ENCODE measurements at regions not wholly inside any gene's neighbourhood (a gene's known extent, or its start where the extent isn't known, plus 50 kb on each side); places are given as distances from the start of the nearest gene placed in this dataset.

DNA sequence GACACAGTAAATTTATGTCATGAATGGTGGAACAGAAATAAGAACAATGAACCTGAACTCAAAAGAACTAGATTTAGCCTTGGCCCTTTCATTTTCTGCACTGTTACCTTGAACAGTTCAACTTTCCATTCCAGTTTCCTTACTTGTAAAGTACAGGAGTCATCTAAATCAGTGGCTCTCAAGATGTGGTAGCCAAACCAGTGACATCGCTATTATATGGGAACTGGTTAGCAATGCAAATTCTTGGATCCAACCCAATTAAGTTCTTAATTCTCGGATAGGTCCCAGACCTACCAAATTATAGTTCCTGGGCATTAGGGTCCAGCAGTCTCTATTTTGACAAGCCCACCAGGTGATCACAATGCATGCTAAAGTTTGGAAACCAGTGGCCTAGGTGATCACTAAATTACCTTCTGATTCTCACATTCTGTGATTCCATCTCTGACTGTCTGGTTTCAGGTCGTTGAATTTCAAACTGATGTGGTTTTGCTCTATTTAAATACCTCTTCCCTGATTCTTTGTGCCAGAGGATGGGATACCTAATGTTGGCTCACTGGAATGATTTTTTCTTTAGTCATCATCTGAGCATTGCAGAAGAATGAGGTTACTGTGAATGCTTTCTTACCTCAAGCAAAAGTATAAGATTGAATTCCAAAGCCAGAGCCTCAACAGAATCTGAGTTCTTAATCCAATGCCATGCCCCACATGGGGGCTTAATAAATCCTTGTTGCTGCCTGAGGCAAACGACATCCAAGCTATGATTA lies 253.8 kb downstream of the ENC1 start:
- no peak overlapping the region for H3K4me3 ChIP-seq (ENCODE audit: insufficient read depth, low read depth, low read length)
- no peaks in the 10 kb centered on the region for H3K36me3 ChIP-seq (ENCODE audit: control insufficient read depth, insufficient read depth, low read length)
- no peaks in the 10 kb centered on the region for H3K27me3 ChIP-seq (ENCODE audit: control insufficient read depth, insufficient read depth, low read length, poor library complexity, severe bottlenecking)
- H3K27ac ChIP-seq (ENCODE audit: insufficient read depth, low read depth, low read length, poor library complexity, severe bottlenecking), result no peak overlapping the region
- H3K9me3 ChIP-seq (ENCODE audit: control insufficient read depth, low read length), result no peaks in the 10 kb centered on the region
- H3K4me1 ChIP-seq (ENCODE audit: control insufficient read depth, insufficient read depth, low read length), result no peaks in the 10 kb centered on the region
- 87 to 92% methylated on average over 4 of the region's 4 CpGs for WGBS, 2 experiments

DNA sequence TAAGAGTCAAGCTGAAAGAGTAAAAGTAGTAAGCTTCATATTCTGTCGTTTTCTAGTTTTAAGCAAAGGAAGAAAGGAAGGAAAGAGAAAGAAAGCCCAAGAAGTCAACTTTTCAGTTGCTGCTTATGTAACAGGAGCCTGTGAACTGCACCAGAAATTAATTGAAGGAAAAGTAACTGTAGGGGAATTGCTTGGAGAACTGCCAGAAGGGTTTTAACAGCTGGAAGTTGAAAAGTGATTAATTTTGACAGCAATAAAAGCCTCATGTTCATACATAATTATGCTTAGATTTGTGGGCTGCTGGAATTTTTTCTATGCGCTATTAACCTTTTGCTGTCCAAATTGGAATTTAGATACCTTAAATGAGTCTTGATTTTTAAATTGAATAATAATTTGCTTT lies 255.7 kb downstream of the ENC1 start:
- WGBS, 2 experiments, result 90 to 94% methylated on average over 2 of the region's 2 CpGs
- no peaks in the 10 kb centered on the region for H3K4me1 ChIP-seq (ENCODE audit: control insufficient read depth, insufficient read depth, low read length)
- no peak overlapping the region for H3K4me3 ChIP-seq (ENCODE audit: insufficient read depth, low read depth, low read length)
- H3K27me3 ChIP-seq (ENCODE audit: control insufficient read depth, insufficient read depth, low read length, poor library complexity, severe bottlenecking), result no peaks in the 10 kb centered on the region
- no peaks in the 10 kb centered on the region for H3K36me3 ChIP-seq (ENCODE audit: control insufficient read depth, insufficient read depth, low read length)
- H3K27ac ChIP-seq (ENCODE audit: insufficient read depth, low read depth, low read length, poor library complexity, severe bottlenecking), result no peak overlapping the region
- H3K9me3 ChIP-seq (ENCODE audit: control insufficient read depth, low read length), result no peaks in the 10 kb centered on the region

DNA sequence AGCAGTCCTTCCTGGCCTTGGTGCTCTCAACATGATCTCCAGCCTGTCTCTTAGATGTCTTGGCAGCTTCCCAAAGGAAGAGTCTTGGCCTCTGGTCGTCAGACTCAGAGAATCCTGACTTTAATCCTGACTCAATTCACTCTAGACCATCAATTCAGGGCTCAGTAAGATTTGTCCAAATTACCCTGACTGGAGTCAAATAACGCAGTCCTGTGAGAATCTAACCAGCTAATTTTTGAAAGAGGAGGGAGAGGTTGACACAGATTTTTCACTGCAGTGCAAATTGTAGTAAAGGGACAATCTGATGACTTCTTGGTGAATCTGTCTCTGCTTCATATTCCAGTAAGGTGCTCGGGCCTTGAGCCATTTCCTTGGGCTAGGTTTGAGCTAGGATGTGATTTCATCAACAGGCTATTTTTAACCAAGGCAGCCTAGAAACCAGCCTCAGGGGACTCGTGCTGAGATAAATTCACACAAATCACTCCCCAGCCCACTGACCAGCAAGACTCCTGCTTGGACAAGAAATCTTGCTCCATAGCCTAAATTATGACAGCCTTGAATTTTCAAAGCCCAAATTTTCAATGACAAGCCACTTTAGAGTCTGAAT lies 257.4 kb downstream of the ENC1 start:
- no peaks in the 10 kb centered on the region for H3K36me3 ChIP-seq (ENCODE audit: control insufficient read depth, insufficient read depth, low read length)
- no peaks in the 10 kb centered on the region for H3K4me1 ChIP-seq (ENCODE audit: control insufficient read depth, insufficient read depth, low read length)

DNA sequence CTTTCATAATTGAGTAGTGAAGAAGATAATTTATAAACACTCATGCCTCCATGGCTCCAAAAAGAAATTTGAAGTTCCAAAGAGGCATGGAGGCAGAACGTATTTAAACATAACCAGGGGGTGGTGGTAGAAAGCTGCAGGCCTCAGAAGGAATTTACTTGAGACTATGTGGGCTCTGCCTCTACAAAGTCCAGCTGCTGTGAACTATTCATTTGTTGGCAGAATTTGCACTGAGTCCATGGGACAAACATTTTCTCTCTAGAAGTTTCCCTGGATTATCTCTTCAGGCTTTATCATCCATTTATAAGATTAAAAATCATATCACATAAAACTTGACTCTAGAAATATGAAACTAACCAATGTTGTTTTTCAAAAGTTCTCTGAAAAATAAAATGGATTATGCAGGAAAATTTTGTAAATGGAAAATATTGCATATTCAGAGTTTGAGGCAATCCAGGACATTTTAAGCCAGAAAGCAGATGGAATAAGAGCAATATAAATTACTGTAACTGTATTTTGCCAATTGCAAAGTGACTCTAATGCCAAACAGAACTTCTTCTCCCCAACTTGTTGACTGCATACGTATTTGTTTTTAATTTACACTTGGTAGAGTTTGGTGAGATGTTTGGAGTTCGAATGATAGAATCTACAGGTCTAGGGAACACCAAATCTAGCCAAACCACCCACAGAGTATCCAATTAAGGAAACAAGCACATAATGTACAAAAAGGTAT lies 258.2 kb downstream of the ENC1 start:
- 81 to 83% methylated on average over 2 of the region's 3 CpGs for WGBS, 2 experiments
- H3K4me3 ChIP-seq (ENCODE audit: insufficient read depth, low read depth, low read length), result no peak overlapping the region
- no peaks in the 10 kb centered on the region for H3K4me1 ChIP-seq (ENCODE audit: control insufficient read depth, insufficient read depth, low read length)
- H3K36me3 ChIP-seq (ENCODE audit: control insufficient read depth, insufficient read depth, low read length), result no peaks in the 10 kb centered on the region
- no peaks in the 10 kb centered on the region for H3K27me3 ChIP-seq (ENCODE audit: control insufficient read depth, insufficient read depth, low read length, poor library complexity, severe bottlenecking)
- H3K27ac ChIP-seq (ENCODE audit: insufficient read depth, low read depth, low read length, poor library complexity, severe bottlenecking), result no peak overlapping the region
- no peaks in the 10 kb centered on the region for H3K9me3 ChIP-seq (ENCODE audit: control insufficient read depth, low read length)

More for the DNA sequence above, 257.4 kb downstream of the ENC1 start:
- 83 to 84% methylated on average over 4 of the region's 4 CpGs for WGBS, 2 experiments
- Histone ChIP-seq H3K27me3 (ENCODE audit: control insufficient read depth, insufficient read depth, low read length, poor library complexity, severe bottlenecking) (no peaks in the 10 kb centered on the region), H3K9me3 (ENCODE audit: control insufficient read depth, low read length) (no peaks in the 10 kb centered on the region), H3K4me3 (ENCODE audit: insufficient read depth, low read depth, low read length) (no peak overlapping the region), H3K27ac (ENCODE audit: insufficient read depth, low read depth, low read length, poor library complexity, severe bottlenecking) (no peak overlapping the region)

DNA sequence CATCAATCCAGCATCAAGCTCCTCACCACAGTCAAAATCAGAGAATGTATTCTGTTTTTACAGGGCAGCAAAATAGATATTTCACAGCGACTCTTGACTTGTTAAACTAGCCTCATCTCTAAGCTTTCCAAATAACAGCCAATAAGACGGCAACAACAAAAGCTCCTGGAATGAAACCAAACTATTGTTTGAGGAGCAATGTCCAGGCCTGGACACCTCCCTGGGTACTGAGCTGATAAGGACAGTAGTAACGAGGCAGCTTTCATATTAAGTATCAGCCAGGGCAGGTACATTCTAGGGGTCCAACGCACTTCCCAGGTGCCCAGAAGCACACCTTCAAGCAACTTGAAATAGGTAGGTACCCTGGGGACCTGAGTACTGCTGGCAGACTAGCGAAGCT lies 260.3 kb downstream of the ENC1 start:
- Histone ChIP-seq H3K4me1 (ENCODE audit: control insufficient read depth, insufficient read depth, low read length) (no peaks in the 10 kb centered on the region), H3K4me3 (ENCODE audit: insufficient read depth, low read depth, low read length) (no peak overlapping the region), H3K27ac (ENCODE audit: insufficient read depth, low read depth, low read length, poor library complexity, severe bottlenecking) (no peak overlapping the region), H3K27me3 (ENCODE audit: control insufficient read depth, insufficient read depth, low read length, poor library complexity, severe bottlenecking) (no peaks in the 10 kb centered on the region), H3K36me3 (ENCODE audit: control insufficient read depth, insufficient read depth, low read length) (no peaks in the 10 kb centered on the region), H3K9me3 (ENCODE audit: control insufficient read depth, low read length) (no peaks in the 10 kb centered on the region)
- 96% methylated on average over 5 of the region's 5 CpGs for WGBS, 2 experiments

DNA sequence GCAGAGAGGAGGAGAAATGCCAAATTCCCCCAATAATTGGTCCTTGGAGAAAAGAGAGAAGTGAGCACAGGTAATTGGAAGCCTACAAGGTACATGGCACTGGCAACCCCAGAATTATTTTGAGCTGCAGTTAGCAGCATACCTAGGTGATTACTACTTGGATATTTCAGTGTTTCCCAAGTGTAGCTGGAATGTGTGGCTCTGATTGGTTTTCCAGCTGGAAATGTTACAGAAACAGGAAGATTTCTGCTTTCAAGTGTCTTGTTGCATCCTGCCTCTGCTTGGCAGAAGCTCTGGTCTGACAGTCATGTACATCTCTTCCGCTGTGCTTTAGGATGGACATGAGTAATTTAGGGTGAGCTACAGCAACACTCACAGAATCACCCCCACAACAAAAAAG lies 262.1 kb downstream of the ENC1 start:
- WGBS, 2 experiments, result 100% methylated on average over 1 of the region's 1 CpG
- Histone ChIP-seq H3K36me3 (ENCODE audit: control insufficient read depth, insufficient read depth, low read length) (no peaks in the 10 kb centered on the region), H3K9me3 (ENCODE audit: control insufficient read depth, low read length) (no peaks in the 10 kb centered on the region), H3K4me3 (ENCODE audit: insufficient read depth, low read depth, low read length) (no peak overlapping the region), H3K27ac (ENCODE audit: insufficient read depth, low read depth, low read length, poor library complexity, severe bottlenecking) (no peak overlapping the region), H3K4me1 (ENCODE audit: control insufficient read depth, insufficient read depth, low read length) (no peaks in the 10 kb centered on the region), H3K27me3 (ENCODE audit: control insufficient read depth, insufficient read depth, low read length, poor library complexity, severe bottlenecking) (no peaks in the 10 kb centered on the region)

DNA sequence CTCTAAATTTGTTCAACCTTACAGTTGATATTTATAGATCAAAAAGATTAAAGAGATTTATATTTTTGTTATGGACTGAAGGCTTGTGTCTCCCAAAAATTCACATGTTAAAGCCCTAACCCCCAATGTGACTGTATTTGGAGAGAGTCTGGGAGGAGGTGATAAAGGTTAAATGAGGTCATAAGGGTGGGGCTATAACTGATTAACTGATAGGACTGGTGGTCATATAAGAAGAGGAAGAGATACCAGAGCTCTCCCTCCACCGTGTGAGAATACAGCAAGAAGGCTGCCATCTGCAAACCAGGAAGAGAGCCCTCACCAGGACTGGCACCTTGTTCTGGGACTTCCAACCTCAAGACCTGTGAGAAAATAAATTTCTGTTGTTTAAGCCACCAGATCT lies 264.3 kb downstream of the ENC1 start:
- Histone ChIP-seq H3K9me3 (ENCODE audit: control insufficient read depth, low read length) (no peaks in the 10 kb centered on the region), H3K4me3 (ENCODE audit: insufficient read depth, low read depth, low read length) (no peak overlapping the region), H3K27me3 (ENCODE audit: control insufficient read depth, insufficient read depth, low read length, poor library complexity, severe bottlenecking) (no peaks in the 10 kb centered on the region), H3K36me3 (ENCODE audit: control insufficient read depth, insufficient read depth, low read length) (no peaks in the 10 kb centered on the region), H3K27ac (ENCODE audit: insufficient read depth, low read depth, low read length, poor library complexity, severe bottlenecking) (no peak overlapping the region), H3K4me1 (ENCODE audit: control insufficient read depth, insufficient read depth, low read length) (no peaks in the 10 kb centered on the region)
- 88 to 92% methylated on average over 1 of the region's 1 CpG for WGBS, 2 experiments

DNA sequence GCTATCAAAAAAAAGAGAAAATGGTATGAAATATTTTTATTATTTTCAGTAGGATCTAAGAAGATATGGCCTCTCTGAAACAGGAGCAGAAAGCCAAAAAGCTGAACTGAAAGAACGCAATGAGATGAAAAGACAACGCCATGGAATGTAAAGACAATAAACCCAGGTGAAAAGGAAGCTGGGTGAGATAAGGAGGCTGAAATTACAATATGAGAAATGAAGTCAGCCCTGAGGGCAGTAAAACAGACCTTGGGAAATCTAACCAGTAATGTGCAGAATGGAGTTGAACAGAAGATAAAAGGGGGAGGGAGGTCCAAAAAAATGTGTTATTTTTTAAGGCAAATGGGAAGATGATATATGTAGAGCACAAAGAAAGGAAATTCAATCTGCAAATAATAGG lies 265.3 kb downstream of the ENC1 start:
- Histone ChIP-seq H3K9me3 (ENCODE audit: control insufficient read depth, low read length) (no peaks in the 10 kb centered on the region), H3K27ac (ENCODE audit: insufficient read depth, low read depth, low read length, poor library complexity, severe bottlenecking) (no peak overlapping the region), H3K27me3 (ENCODE audit: control insufficient read depth, insufficient read depth, low read length, poor library complexity, severe bottlenecking) (no peaks in the 10 kb centered on the region), H3K36me3 (ENCODE audit: control insufficient read depth, insufficient read depth, low read length) (no peaks in the 10 kb centered on the region), H3K4me1 (ENCODE audit: control insufficient read depth, insufficient read depth, low read length) (peaks cover 4% of the 10 kb centered on the region), H3K4me3 (ENCODE audit: insufficient read depth, low read depth, low read length) (no peak overlapping the region)
- WGBS, 2 experiments, result 97 to 98% methylated on average over 2 of the region's 2 CpGs

DNA sequence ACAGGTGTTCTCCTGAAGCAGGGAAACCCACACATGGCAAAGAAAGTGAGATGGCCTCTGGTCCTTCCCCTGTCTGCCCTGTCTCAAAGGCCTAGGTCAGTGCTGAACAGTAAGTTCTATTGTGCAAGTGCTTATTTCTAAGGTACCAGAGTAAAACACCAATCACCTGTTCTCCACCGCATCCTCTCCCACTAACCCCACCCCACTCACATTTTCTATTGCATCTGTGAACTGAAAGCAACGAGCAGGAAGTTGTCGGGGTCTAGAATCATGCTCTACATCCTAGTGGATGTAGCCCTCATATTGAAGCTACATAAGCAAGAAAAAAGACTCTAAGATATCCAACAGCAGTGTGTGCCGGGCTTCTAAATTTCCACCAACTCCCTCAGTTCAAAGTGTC lies 265.9 kb downstream of the ENC1 start:
- Histone ChIP-seq H3K36me3 (ENCODE audit: control insufficient read depth, insufficient read depth, low read length) (no peaks in the 10 kb centered on the region), H3K27ac (ENCODE audit: insufficient read depth, low read depth, low read length, poor library complexity, severe bottlenecking) (no peak overlapping the region), H3K27me3 (ENCODE audit: control insufficient read depth, insufficient read depth, low read length, poor library complexity, severe bottlenecking) (no peaks in the 10 kb centered on the region), H3K4me3 (ENCODE audit: insufficient read depth, low read depth, low read length) (no peak overlapping the region), H3K9me3 (ENCODE audit: control insufficient read depth, low read length) (no peaks in the 10 kb centered on the region), H3K4me1 (ENCODE audit: control insufficient read depth, insufficient read depth, low read length) (peaks cover 6% of the 10 kb centered on the region)
- 94 to 97% methylated on average over 4 of the region's 4 CpGs for WGBS, 2 experiments

DNA sequence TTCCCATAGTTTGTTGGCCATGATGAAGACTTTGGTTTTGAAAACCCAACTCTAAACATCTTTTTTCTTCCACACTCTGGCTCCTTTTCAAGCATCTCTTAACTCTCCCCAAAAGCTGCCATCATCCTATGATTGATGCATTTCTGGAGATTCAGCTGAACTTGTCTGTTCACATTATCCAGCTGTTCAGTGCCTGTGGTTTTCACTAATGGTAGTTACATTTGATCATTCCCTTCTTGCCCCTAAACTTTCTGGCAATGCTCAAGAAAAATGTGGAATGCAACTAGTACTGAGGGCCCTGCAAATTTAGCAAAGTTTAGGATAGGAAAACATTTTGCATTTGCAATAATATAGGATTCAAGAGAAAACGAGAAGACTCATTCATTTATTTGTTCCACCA lies 267.5 kb downstream of the ENC1 start:
- 88 to 90% methylated on average over 1 of the region's 1 CpG for WGBS, 2 experiments
- Histone ChIP-seq H3K9me3 (ENCODE audit: control insufficient read depth, low read length) (no peaks in the 10 kb centered on the region), H3K4me3 (ENCODE audit: insufficient read depth, low read depth, low read length) (no peak overlapping the region), H3K27me3 (ENCODE audit: control insufficient read depth, insufficient read depth, low read length, poor library complexity, severe bottlenecking) (no peaks in the 10 kb centered on the region), H3K4me1 (ENCODE audit: control insufficient read depth, insufficient read depth, low read length) (peaks cover 6% of the 10 kb centered on the region), H3K27ac (ENCODE audit: insufficient read depth, low read depth, low read length, poor library complexity, severe bottlenecking) (no peak overlapping the region), H3K36me3 (ENCODE audit: control insufficient read depth, insufficient read depth, low read length) (no peaks in the 10 kb centered on the region)

All from ectodermal cell (in vitro differentiated cells).